Hepatocyte (in vitro differentiated cells): ENCODE measurements at regions not wholly inside any gene's neighbourhood (a gene's known extent, or its start where the extent isn't known, plus 50 kb on each side); places are given as distances from the start of the nearest gene placed in this dataset.
"Not testable (repeated sequence)": the region's sequence is repeated elsewhere in the genome, so short reads cannot be mapped to it uniquely, and the experiment has no call there.

ENCODE experiments used
- CTCF ChIP-seq: fragments of 200-600 bp; sonication (generic); IDR thresholded peaks from 2 replicates; pipeline ENCODE4 v1.5.1; 2016; ENCODE audit warnings: antibody characterized with exemption, mild to moderate bottlenecking; ENCODE audit not compliant: poor library complexity
- EZH2phosphoT487 ChIP-seq: fragments of 200-600 bp; sonication (generic); IDR thresholded peaks from one replicate; pipeline ENCODE4 v1.6.1; 2018; ENCODE audit warnings: antibody characterized with exemption, mild to moderate bottlenecking, low read depth, moderate library complexity; ENCODE audit not compliant: unreplicated experiment, severe bottlenecking

GRCh38 chr14:19338060-19338372 is 96.1 kb downstream of the POTEG start:
- not testable (repeated sequence) for TF ChIP-seq CTCF, EZH2phosphoT487
